ENCODE measurements at regions not wholly inside any gene's neighbourhood (a gene's known extent, or its start where the extent isn't known, plus 50 kb on each side); places are given as distances from the start of the nearest gene placed in this dataset.

DNA sequence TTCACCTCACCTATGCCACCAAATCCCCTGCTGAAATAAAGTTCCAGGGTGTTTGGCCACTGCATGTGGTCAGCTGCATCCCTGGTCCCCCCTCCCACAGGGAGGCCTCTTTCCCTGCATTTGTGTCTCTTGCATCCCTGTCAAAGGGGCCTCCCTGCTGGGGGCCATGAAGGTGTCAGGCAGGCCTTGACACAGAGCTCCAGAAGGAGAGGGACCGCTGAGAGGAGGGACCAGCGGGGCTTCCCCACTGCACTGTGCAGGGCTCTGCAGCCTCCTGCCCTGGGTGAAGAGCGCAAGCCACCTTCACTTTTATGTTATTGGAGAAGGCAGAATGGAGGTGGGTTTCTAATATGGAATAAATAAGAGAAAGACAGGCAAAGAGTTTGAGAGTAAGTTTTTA is 230.2 kb downstream of the ANKRD30B start:
- no peak overlapping the region for H4K91ac ChIP-seq (ENCODE audit: insufficient read depth, low read depth, low read length)
- no peak overlapping the region for H2BK15ac ChIP-seq (ENCODE audit: low read depth, low read length)
- no peaks in the 10 kb centered on the region for H3K9me1 ChIP-seq (ENCODE audit: insufficient read depth, low read length)
- DNase-seq (no peak), ATAC-seq (ENCODE audit: low read depth) (no peak)
- no peak overlapping the region for H2BK120ac ChIP-seq (ENCODE audit: low read depth, low read length)
- H4K20me1 ChIP-seq (ENCODE audit: insufficient read depth, low read length): no peaks in the 10 kb centered on the region
- no peak overlapping the region for H2BK20ac ChIP-seq (ENCODE audit: low read depth, low read length)
- in situ Hi-C loops (cut with MboI; ENCODE audit: low sequenced_read_pairs) (loop anchor here (10.0 kb wide), 1 partner anchor 63 kb away; no protein-coding TSS in a partner anchor), intact Hi-C loops (cut with micrococcal nuclease) (no loop called here), dilution Hi-C loops (cut with HindIII; ENCODE audit: low sequenced_read_pairs, unreplicated experiment) (no loop called here)
- TF ChIP-seq CHD1 (IDR thresholded peaks at IDR 0.05; ENCODE audit: low read depth, low read length) (no peak), RCOR1 (IDR thresholded peaks at IDR 0.05; ENCODE audit: insufficient replicate concordance, low read length) (no peak), MAFK (IDR thresholded peaks at IDR 0.05; ENCODE audit: low read depth, low read length) (no peak), FOS (IDR thresholded peaks at IDR 0.05; ENCODE audit: low read depth, low read length) (no peak), POLR2A (IDR thresholded peaks at IDR 0.05; ENCODE audit: low read depth, low read length) (no peak), CEBPB (IDR thresholded peaks at IDR 0.05; ENCODE audit: low read depth, low read length) (no peak), RAD21 (IDR thresholded peaks at IDR 0.05; ENCODE audit: low read length) (no peak), SMC3 (IDR thresholded peaks at IDR 0.05; ENCODE audit: low read depth, low read length) (no peak), MAZ (IDR thresholded peaks at IDR 0.05; ENCODE audit: borderline replicate concordance, low read depth, low read length) (no peak), BHLHE40 (IDR thresholded peaks at IDR 0.05; ENCODE audit: low read depth, low read length) (no peak)
- TF ChIP-seq, protein P1, sequence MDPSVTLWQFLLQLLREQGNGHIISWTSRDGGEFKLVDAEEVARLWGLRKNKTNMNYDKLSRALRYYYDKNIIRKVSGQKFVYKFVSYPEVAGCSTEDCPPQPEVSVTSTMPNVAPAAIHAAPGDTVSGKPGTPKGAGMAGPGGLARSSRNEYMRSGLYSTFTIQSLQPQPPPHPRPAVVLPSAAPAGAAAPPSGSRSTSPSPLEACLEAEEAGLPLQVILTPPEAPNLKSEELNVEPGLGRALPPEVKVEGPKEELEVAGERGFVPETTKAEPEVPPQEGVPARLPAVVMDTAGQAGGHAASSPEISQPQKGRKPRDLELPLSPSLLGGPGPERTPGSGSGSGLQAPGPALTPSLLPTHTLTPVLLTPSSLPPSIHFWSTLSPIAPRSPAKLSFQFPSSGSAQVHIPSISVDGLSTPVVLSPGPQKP (IDR thresholded peaks at IDR 0.05; ENCODE audit: borderline replicate concordance, low read depth, low read length): no peak
- H3K9ac ChIP-seq (ENCODE audit: low read depth, low read length): no peak overlapping the region
- H2AK5ac ChIP-seq (ENCODE audit: low read depth, low read length): no peak overlapping the region
- H3K36me3 ChIP-seq (ENCODE audit: control insufficient read depth, insufficient read depth, low read length): no peaks in the 10 kb centered on the region
- no peaks in the 10 kb centered on the region for H3K4me1 ChIP-seq (ENCODE audit: control insufficient read depth, insufficient read depth, low read length)
- H3K14ac ChIP-seq (replicated peaks; ENCODE audit: low read depth, low read length): no peak overlapping the region
- no peaks in the 10 kb centered on the region for H3K27me3 ChIP-seq (ENCODE audit: control insufficient read depth, insufficient read depth, low read length)
- H4K8ac ChIP-seq (ENCODE audit: low read depth in 2 of 2, low read length in 2 of 2): no peak overlapping the region
- no peak overlapping the region for H3K4me2 ChIP-seq (ENCODE audit: low read depth, low read length)
- H3K18ac ChIP-seq (ENCODE audit: low read depth, low read length): no peak overlapping the region
- WGBS, 2 experiments (ENCODE audit: extremely low coverage in 2 of 2, insufficient read length in 1 of 2): no CpG with 5 or more reads among the region's 3 CpGs
- no peaks in the 10 kb centered on the region for H3K79me1 ChIP-seq (ENCODE audit: low read depth in 1 of 2, low read length in 2 of 2)
- H2AFZ ChIP-seq (replicated peaks; ENCODE audit: low read length, poor library complexity): no peak overlapping the region
- ChIA-PET CTCF (no interaction called here), POLR2A (ENCODE audit: unreplicated experiment) (no interaction called here)
- BruUV-seq (replicated peaks): no TSS peak
- H3K4ac ChIP-seq (ENCODE audit: low read depth, low read length): no peak overlapping the region
- no peak overlapping the region for H4K5ac ChIP-seq (ENCODE audit: low read depth, low read length)
- H2BK5ac ChIP-seq (ENCODE audit: low read depth, low read length, poor library complexity, severe bottlenecking): no peak overlapping the region
- H3K56ac ChIP-seq (ENCODE audit: extremely low read depth, insufficient read depth, low read length): no peak overlapping the region
- H3K9me3 ChIP-seq (ENCODE audit: control insufficient read depth, insufficient read depth, low read length): peaks cover 18% of the 10 kb centered on the region
- no peak overlapping the region for H3K27ac ChIP-seq (ENCODE audit: insufficient read depth, low read length)
- no peak overlapping the region for H3K4me3 ChIP-seq (ENCODE audit: insufficient read depth, low read depth, low read length)
- no peak overlapping the region for H3K23ac ChIP-seq (ENCODE audit: low read depth, low read length)
- H2AK9ac ChIP-seq (replicated peaks; ENCODE audit: low read depth, low read length, poor library complexity): no peak overlapping the region
